Osteoblast (primary cell): ENCODE measurements at regions not wholly inside any gene's neighbourhood (a gene's known extent, or its start where the extent isn't known, plus 50 kb on each side); places are given as distances from the start of the nearest gene placed in this dataset.

Source experiments
- DNase-seq: peaks from one replicate; pipeline ENCODE4 v3.0.0; 2011; ENCODE audit warnings: low spot score, mixed read lengths; ENCODE audit not compliant: insufficient read length; ENCODE audit errors: missing footprints
- H2AFZ ChIP-seq: 2 replicates; pipeline ENCODE4 v1.6.0; 2011; ENCODE audit warnings: mild to moderate bottlenecking, low read length
- H3K27ac ChIP-seq: 2 replicates; pipeline ENCODE4 v1.5.1; 2011; ENCODE audit warnings: mild to moderate bottlenecking, low read depth, low read length, moderate library complexity
- H3K27me3 ChIP-seq: 2 replicates; pipeline ENCODE4 v1.6.0; 2012; ENCODE audit warnings: mild to moderate bottlenecking, control low read depth, inconsistent platforms, low read length, moderate library complexity; ENCODE audit not compliant: insufficient read depth
- H3K36me3 ChIP-seq: 2 replicates; pipeline ENCODE4 v1.5.1; 2011; ENCODE audit warnings: mild to moderate bottlenecking, low read length, control low read depth, moderate library complexity; ENCODE audit not compliant: insufficient read depth
- H3K4me1 ChIP-seq: 2 replicates; pipeline ENCODE4 v1.5.1; 2011; ENCODE audit warnings: mild to moderate bottlenecking, low read length, control low read depth, moderate library complexity; ENCODE audit not compliant: insufficient read depth
- H3K4me2 ChIP-seq: 2 replicates; pipeline ENCODE4 v1.6.0; 2011; ENCODE audit warnings: mild to moderate bottlenecking, low read length; ENCODE audit not compliant: insufficient read depth
- H3K4me3 ChIP-seq: fragments of 200-600 bp; sonication (generic); 3 replicates; pipeline ENCODE4 v1.5.1; 2012; ENCODE audit warnings: mild to moderate bottlenecking, low read length, inconsistent platforms; ENCODE audit not compliant: insufficient read depth
- H3K79me2 ChIP-seq: 2 replicates; pipeline ENCODE4 v1.6.0; 2012; ENCODE audit warnings: mild to moderate bottlenecking, low read length, control low read depth, inconsistent platforms; ENCODE audit not compliant: insufficient read depth
- H3K9me3 ChIP-seq: 2 replicates; pipeline ENCODE4 v1.5.1; 2011; ENCODE audit warnings: low read depth, low read length, control low read depth
- H4K20me1 ChIP-seq: 2 replicates; pipeline ENCODE4 v1.6.0; 2012; ENCODE audit warnings: mild to moderate bottlenecking, low read length, control low read depth; ENCODE audit not compliant: insufficient read depth
- CTCF ChIP-seq: IDR thresholded peaks from 2 replicates; pipeline ENCODE4 v1.5.1; 2011; ENCODE audit warnings: mild to moderate bottlenecking, low read depth, low read length, moderate library complexity; ENCODE audit errors: extremely low read depth

- H3K4me2 ChIP-seq = no peak overlapping the region
- DNase-seq = no peak
These were observed 98.1 kb upstream of the CCDC112 start for GRCh38 chr5:115394531-115394930.

GRCh38 chr5:115393239-115393638 lies 96.8 kb upstream of the CCDC112 start:
- Histone ChIP-seq H3K79me2 (no peaks in the 10 kb centered on the region), H2AFZ (no peak overlapping the region), H3K27me3 (no peaks in the 10 kb centered on the region), H3K36me3 (no peaks in the 10 kb centered on the region), H3K4me3 (no peak overlapping the region), H3K27ac (no peak overlapping the region), H4K20me1 (no peaks in the 10 kb centered on the region), H3K9me3 (no peaks in the 10 kb centered on the region), H3K4me1 (peaks cover 17% of the 10 kb centered on the region), H3K4me2 (no peak overlapping the region)
- TF ChIP-seq CTCF = no peak
- no peak for DNase-seq

More at GRCh38 chr5:115394531-115394930, 98.1 kb upstream of the CCDC112 start:
- H3K27me3 ChIP-seq = no peaks in the 10 kb centered on the region
- H2AFZ ChIP-seq = no peak overlapping the region
- H3K79me2 ChIP-seq = no peaks in the 10 kb centered on the region
- H3K27ac ChIP-seq = no peak overlapping the region
- H3K4me1 ChIP-seq = peaks cover 20% of the 10 kb centered on the region
- no peak for TF ChIP-seq CTCF
- no peaks in the 10 kb centered on the region for H4K20me1 ChIP-seq
- H3K4me3 ChIP-seq = no peak overlapping the region
- H3K36me3 ChIP-seq = no peaks in the 10 kb centered on the region
- no peaks in the 10 kb centered on the region for H3K9me3 ChIP-seq

DNA sequence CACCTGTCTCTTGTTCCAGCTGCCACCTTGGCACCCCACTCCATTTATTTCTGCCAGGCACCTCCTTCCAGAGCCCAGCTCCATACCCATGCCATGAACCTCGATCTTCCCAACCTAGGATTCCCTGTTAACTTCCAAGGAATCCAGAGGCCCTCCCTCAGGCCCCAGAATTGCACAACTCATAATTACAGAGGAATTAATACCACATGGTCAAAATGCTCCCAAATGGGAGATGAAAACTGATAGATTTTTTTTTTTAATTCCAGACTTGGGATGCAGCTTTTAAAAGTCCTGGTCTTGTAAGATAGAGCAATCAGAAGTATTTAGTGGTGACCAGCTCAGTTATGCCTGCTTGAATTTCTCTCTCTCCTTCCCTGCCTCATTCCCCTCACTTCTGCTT lies 96.2 kb upstream of the CCDC112 start:
- H3K9me3 ChIP-seq = no peaks in the 10 kb centered on the region
- H2AFZ ChIP-seq = no peak overlapping the region
- no peak for TF ChIP-seq CTCF
- H3K4me3 ChIP-seq = no peak overlapping the region
- no peak overlapping the region for H3K27ac ChIP-seq
- H3K27me3 ChIP-seq = no peaks in the 10 kb centered on the region
- H3K4me2 ChIP-seq = no peak overlapping the region
- H3K4me1 ChIP-seq = peaks cover 17% of the 10 kb centered on the region
- no peaks in the 10 kb centered on the region for H4K20me1 ChIP-seq
- no peaks in the 10 kb centered on the region for H3K36me3 ChIP-seq
- DNase-seq = no peak
- H3K79me2 ChIP-seq = no peaks in the 10 kb centered on the region

- H3K4me2 ChIP-seq = no peak overlapping the region
- H4K20me1 ChIP-seq = no peaks in the 10 kb centered on the region
- no peak for DNase-seq
- H3K9me3 ChIP-seq = no peaks in the 10 kb centered on the region
- no peak overlapping the region for H3K4me3 ChIP-seq
- no peak for TF ChIP-seq CTCF
- no peak overlapping the region for H3K27ac ChIP-seq
- H3K27me3 ChIP-seq = no peaks in the 10 kb centered on the region
- no peaks in the 10 kb centered on the region for H3K79me2 ChIP-seq
- H3K36me3 ChIP-seq = no peaks in the 10 kb centered on the region
- H2AFZ ChIP-seq = no peak overlapping the region
- H3K4me1 ChIP-seq = peaks cover 14% of the 10 kb centered on the region
These were observed 95.3 kb upstream of the CCDC112 start for GRCh38 chr5:115391780-115392179.
